Esophagus squamous epithelium (tissue), 5 donors: ENCODE measurements at regions not wholly inside any gene's neighbourhood (a gene's known extent, or its start where the extent isn't known, plus 50 kb on each side); places are given as distances from the start of the nearest gene placed in this dataset.

Experiments
- DNase-seq: peaks from one replicate; lab custom pipeline; 2025; lab: John Stamatoyannopoulos, UW
- H3K27ac ChIP-seq, 4 donors: fragments of 200-600 bp; sonication (generic); one replicate each; pipeline ENCODE4 v1.5.1; 2016 to 2019; ENCODE audit warnings: mild to moderate bottlenecking in 1 of 4
- H3K27me3 ChIP-seq, 4 donors: fragments of 200-600 bp; sonication (generic); 1 replicate in 3 of 4; 2 replicates in 1 of 4; pipeline versions ENCODE4 v1.5.1 to v1.6.0; 2017 to 2021; ENCODE audit warnings: antibody characterized with exemption in 1 of 4
- H3K36me3 ChIP-seq, 3 donors: fragments of 200-600 bp; sonication (generic); one replicate each; pipeline ENCODE4 v1.5.1; 2016 to 2019
- H3K4me1 ChIP-seq, 3 donors: fragments of 200-600 bp; sonication (generic); one replicate each; pipeline ENCODE4 v1.5.1; 2017 to 2019
- H3K4me3 ChIP-seq, 4 donors: fragments of 200-600 bp; sonication (generic); 1 replicate in 3 of 4; 2 replicates in 1 of 4; pipeline ENCODE4 v1.5.1; 2016 to 2019; ENCODE audit warnings: mild to moderate bottlenecking in 2 of 4, moderate library complexity in 1 of 4
- H3K9me3 ChIP-seq, 3 donors: fragments of 200-600 bp; sonication (generic); one replicate each; pipeline ENCODE4 v1.5.1; 2016 to 2019
- CTCF ChIP-seq, 6 experiments: fragments of 450-650 bp in 4 of 6; fragments of 200-600 bp in 2 of 6; sonication (generic) in 2 of 6; IDR thresholded peaks; one replicate each; pipeline ENCODE4 v1.5.1; 2016 to 2019; ENCODE audit warnings: antibody characterized with exemption in 6 of 6, mild to moderate bottlenecking in 4 of 6, moderate library complexity in 4 of 6
- POLR2A ChIP-seq, 4 donors: fragments of 450-650 bp; IDR thresholded peaks; one replicate each; pipeline ENCODE4 v1.6.1; 2017; ENCODE audit warnings: antibody characterized with exemption in 4 of 4, mild to moderate bottlenecking in 4 of 4, moderate library complexity in 3 of 4
- WGBS, 2 donors: methylation state at CpG; one replicate each; pipeline ENCODE4 v1.1.5; 2018; 5-methylcytosine and 5-hydroxymethylcytosine counted together
- intact Hi-C: fragments of 100-400 bp; cut with DNase I; formaldehyde crosslinking; loops from one replicate; pipeline ENCODE4 v1.15.0; 2022
- donor health status: DM: yes; HTN: yes; CAD: no.

- no peaks in the 10 kb centered on the region for H3K4me1 ChIP-seq
- no peaks in the 10 kb centered on the region for H3K36me3 ChIP-seq
- H3K27me3 ChIP-seq: no peaks in the 10 kb centered on the region
- H3K27ac ChIP-seq: no peak overlapping the region
- no peak for TF ChIP-seq POLR2A (IDR thresholded peaks at IDR 0.05)
- TF ChIP-seq CTCF (IDR thresholded peaks at IDR 0.05): no peak
- intact Hi-C loops: no loop called here
- no peak overlapping the region for H3K4me3 ChIP-seq
- no peak for DNase-seq
- 73 to 74% methylated on average over 3 of the region's 3 CpGs for WGBS, 2 donors
- no peaks in the 10 kb centered on the region for H3K9me3 ChIP-seq
Observed at GRCh38 chr12:77315407-77315806, 250.0 kb upstream of the E2F7 start.

- WGBS, 2 donors: 51 to 58% methylated on average over 2 of the region's 2 CpGs
- intact Hi-C loops: no loop called here
- Histone ChIP-seq H3K36me3 (no peaks in the 10 kb centered on the region), H3K27ac (no peak overlapping the region), H3K4me3 (no peak overlapping the region), H3K9me3 (no peaks in the 10 kb centered on the region), H3K27me3 (no peaks in the 10 kb centered on the region), H3K4me1 (no peaks in the 10 kb centered on the region)
- no peak for TF ChIP-seq POLR2A (IDR thresholded peaks at IDR 0.05)
- no peak for TF ChIP-seq CTCF (IDR thresholded peaks at IDR 0.05)
- no peak for DNase-seq
Observed at GRCh38 chr12:77314378-77315052, 249.1 kb upstream of the E2F7 start.

GRCh38 chr12:77308056-77308455 lies 242.7 kb upstream of the E2F7 start:
- H3K36me3 ChIP-seq: no peaks in the 10 kb centered on the region
- no peak for TF ChIP-seq POLR2A (IDR thresholded peaks at IDR 0.05)
- no peak for TF ChIP-seq CTCF (IDR thresholded peaks at IDR 0.05)
- no peak overlapping the region for H3K4me3 ChIP-seq
- no peaks in the 10 kb centered on the region for H3K4me1 ChIP-seq
- H3K9me3 ChIP-seq: no peaks in the 10 kb centered on the region
- H3K27me3 ChIP-seq: no peaks in the 10 kb centered on the region
- intact Hi-C loops: no loop called here
- 78 to 80% methylated on average over 2 of the region's 2 CpGs for WGBS, 2 donors
- DNase-seq: no peak
- H3K27ac ChIP-seq: no peak overlapping the region

- Histone ChIP-seq H3K4me1 (peaks cover 0 to 16% (median 0%) of the 10 kb centered on the region in 3 donors), H3K27ac (no peak overlapping the region), H3K36me3 (no peaks in the 10 kb centered on the region), H3K4me3 (no peak overlapping the region), H3K9me3 (no peaks in the 10 kb centered on the region), H3K27me3 (no peaks in the 10 kb centered on the region)
- TF ChIP-seq CTCF (IDR thresholded peaks at IDR 0.05) (no peak), POLR2A (IDR thresholded peaks at IDR 0.05) (no peak)
- intact Hi-C loops: no loop called here
- DNase-seq: no peak
- 5 to 30% methylated on average over 1 of the region's 1 CpG for WGBS, 2 donors
Observed at GRCh38 chr12:77300811-77301210, 235.4 kb upstream of the E2F7 start.

- WGBS, 2 donors: 52 to 65% methylated on average over 4 of the region's 4 CpGs
- Histone ChIP-seq H3K27me3 (no peaks in the 10 kb centered on the region), H3K27ac (no peak overlapping the region), H3K4me1 (peaks cover 0 to 16% (median 0%) of the 10 kb centered on the region in 3 donors), H3K36me3 (no peaks in the 10 kb centered on the region), H3K9me3 (no peaks in the 10 kb centered on the region), H3K4me3 (no peak overlapping the region)
- no peak for DNase-seq
- TF ChIP-seq POLR2A (IDR thresholded peaks at IDR 0.05): no peak
- TF ChIP-seq CTCF (IDR thresholded peaks at IDR 0.05): no peak
- intact Hi-C loops: no loop called here
Observed at GRCh38 chr12:77299910-77300669, 234.7 kb upstream of the E2F7 start.
